ENCODE measurements at regions not wholly inside any gene's neighbourhood (a gene's known extent, or its start where the extent isn't known, plus 50 kb on each side); places are given as distances from the start of the nearest gene placed in this dataset.

GRCh38 chr12:85530456-85530855, 250.4 kb downstream of the ALX1 start:
- TF ChIP-seq POLR2A (IDR thresholded peaks at IDR 0.05) (no peak), CTCF (IDR thresholded peaks at IDR 0.05) (no peak)
